Neural cell (in vitro differentiated cells): ENCODE measurements at regions not wholly inside any gene's neighbourhood (a gene's known extent, or its start where the extent isn't known, plus 50 kb on each side); places are given as distances from the start of the nearest gene placed in this dataset.
"Not testable (repeated sequence)": the region's sequence is repeated elsewhere in the genome, so short reads cannot be mapped to it uniquely, and the experiment has no call there.

ENCODE experiments used
- H2AFZ ChIP-seq: fragments of 200-600, 300-800 bp; sonication (generic), shearing (Covaris generic); 2 replicates; pipeline ENCODE4 v1.6.0; 2014; ENCODE audit warnings: low read depth, mild to moderate bottlenecking, antibody characterized with exemption, low read length, moderate library complexity
- H3F3A ChIP-seq: fragments of 200-600 bp; shearing (Covaris generic); 2 replicates; pipeline ENCODE4 v1.6.1; 2016; ENCODE audit warnings: mild to moderate bottlenecking, moderate library complexity, mixed read lengths, antibody characterized with exemption, low read length; ENCODE audit not compliant: insufficient read depth, poor library complexity, severe bottlenecking
- H3K27ac ChIP-seq: fragments of 200-600, 300-800 bp; sonication (generic), shearing (Covaris generic); 2 replicates; pipeline ENCODE4 v1.5.1; 2014; ENCODE audit warnings: mild to moderate bottlenecking, low read length, moderate library complexity
- H3K27me3 ChIP-seq: fragments of 300-800, 200-600 bp; sonication (generic), shearing (Covaris generic); 2 replicates; pipeline ENCODE4 v1.6.0; 2014; ENCODE audit warnings: mild to moderate bottlenecking, low read depth, low read length, moderate library complexity; ENCODE audit not compliant: insufficient read depth
- H3K36me3 ChIP-seq: fragments of 300-800, 200-600 bp; sonication (generic), shearing (Covaris generic); 2 replicates; pipeline ENCODE4 v1.5.1; 2014; ENCODE audit warnings: mild to moderate bottlenecking, antibody characterized with exemption, low read length, moderate library complexity; ENCODE audit not compliant: insufficient read depth
- H3K4me2 ChIP-seq: fragments of 300-800, 200-600 bp; sonication (generic), shearing (Covaris generic); 2 replicates; pipeline ENCODE4 v1.6.0; 2014; ENCODE audit warnings: mild to moderate bottlenecking, low read length
- H3K4me3 ChIP-seq: fragments of 300-800, 200-600 bp; sonication (generic), shearing (Covaris generic); 2 replicates; pipeline ENCODE4 v1.5.1; 2014; ENCODE audit warnings: mild to moderate bottlenecking, low read length, moderate library complexity
- H3K79me2 ChIP-seq: fragments of 200-600 bp; shearing (Covaris generic); replicated peaks from 2 replicates; pipeline ENCODE4 v1.6.0; 2014; ENCODE audit warnings: mild to moderate bottlenecking, low read length, moderate library complexity; ENCODE audit not compliant: insufficient read depth
- H3K9ac ChIP-seq: fragments of 300-800, 200-600 bp; sonication (generic), shearing (Covaris generic); 2 replicates; pipeline ENCODE4 v1.6.1; 2016; ENCODE audit warnings: mild to moderate bottlenecking, low read length, mixed read lengths
- H3K9me2 ChIP-seq: fragments of 200-600 bp; shearing (Covaris generic); 2 replicates; pipeline ENCODE4 v1.6.1; 2016; ENCODE audit warnings: mild to moderate bottlenecking, low read length, mixed read lengths; ENCODE audit not compliant: insufficient read depth
- H3K9me3 ChIP-seq: fragments of 200-600, 300-800 bp; sonication (generic), shearing (Covaris generic); 2 replicates; pipeline ENCODE4 v1.6.1; 2016; ENCODE audit warnings: mild to moderate bottlenecking, mixed run types, low read length, moderate library complexity, mixed read lengths
- H4K20me1 ChIP-seq: fragments of 200-600 bp; shearing (Covaris generic); 2 replicates; pipeline ENCODE4 v1.6.1; 2016; ENCODE audit warnings: mild to moderate bottlenecking, mixed run types; ENCODE audit not compliant: insufficient read depth
- EP300 ChIP-seq: fragments of 450-650 bp; conservative IDR thresholded peaks from 2 replicates; pipeline ENCODE4 v1.6.1; 2014; ENCODE audit warnings: antibody characterized with exemption, mild to moderate bottlenecking, moderate library complexity; ENCODE audit not compliant: poor library complexity, severe bottlenecking
- EZH2 ChIP-seq: fragments of 200-600, 300-800 bp; shearing (Covaris generic), sonication (generic); IDR thresholded peaks from 2 replicates; pipeline ENCODE4 v1.6.1; 2014; ENCODE audit warnings: antibody characterized with exemption, low read length, borderline replicate concordance, mild to moderate bottlenecking; ENCODE audit not compliant: insufficient read depth, poor library complexity, severe bottlenecking
- MXI1 ChIP-seq: fragments of 450-650 bp; conservative IDR thresholded peaks from 2 replicates; pipeline ENCODE4 v1.6.1; 2014; ENCODE audit warnings: antibody characterized with exemption, mild to moderate bottlenecking; ENCODE audit not compliant: poor library complexity, severe bottlenecking
- POLR2AphosphoS5 ChIP-seq: IDR thresholded peaks from 2 replicates; pipeline ENCODE4 v1.6.1; 2012
- RAD21 ChIP-seq: fragments of 450-650 bp; conservative IDR thresholded peaks from 2 replicates; pipeline ENCODE4 v1.6.1; 2014; ENCODE audit warnings: antibody characterized with exemption, mild to moderate bottlenecking, moderate library complexity
- SMC3 ChIP-seq: fragments of 450-650 bp; conservative IDR thresholded peaks from 2 replicates; pipeline ENCODE4 v1.6.1; 2014; ENCODE audit warnings: antibody characterized with exemption, mild to moderate bottlenecking, moderate library complexity; ENCODE audit not compliant: poor library complexity
- TAF1 ChIP-seq: IDR thresholded peaks from 2 replicates; pipeline ENCODE4 v1.6.1; 2012; ENCODE audit warnings: low read depth
- TF ChIP-seq, protein P1 (sequence below): IDR thresholded peaks from 2 replicates; pipeline ENCODE4 v1.6.1; 2012; ENCODE audit warnings: borderline replicate concordance
- TF ChIP-seq, protein P2 (sequence below): fragments of 450-650 bp; IDR thresholded peaks from 2 replicates; pipeline ENCODE4 v1.5.1; 2014; ENCODE audit warnings: antibody characterized with exemption, mild to moderate bottlenecking, moderate library complexity; ENCODE audit not compliant: poor library complexity, severe bottlenecking

DNA sequence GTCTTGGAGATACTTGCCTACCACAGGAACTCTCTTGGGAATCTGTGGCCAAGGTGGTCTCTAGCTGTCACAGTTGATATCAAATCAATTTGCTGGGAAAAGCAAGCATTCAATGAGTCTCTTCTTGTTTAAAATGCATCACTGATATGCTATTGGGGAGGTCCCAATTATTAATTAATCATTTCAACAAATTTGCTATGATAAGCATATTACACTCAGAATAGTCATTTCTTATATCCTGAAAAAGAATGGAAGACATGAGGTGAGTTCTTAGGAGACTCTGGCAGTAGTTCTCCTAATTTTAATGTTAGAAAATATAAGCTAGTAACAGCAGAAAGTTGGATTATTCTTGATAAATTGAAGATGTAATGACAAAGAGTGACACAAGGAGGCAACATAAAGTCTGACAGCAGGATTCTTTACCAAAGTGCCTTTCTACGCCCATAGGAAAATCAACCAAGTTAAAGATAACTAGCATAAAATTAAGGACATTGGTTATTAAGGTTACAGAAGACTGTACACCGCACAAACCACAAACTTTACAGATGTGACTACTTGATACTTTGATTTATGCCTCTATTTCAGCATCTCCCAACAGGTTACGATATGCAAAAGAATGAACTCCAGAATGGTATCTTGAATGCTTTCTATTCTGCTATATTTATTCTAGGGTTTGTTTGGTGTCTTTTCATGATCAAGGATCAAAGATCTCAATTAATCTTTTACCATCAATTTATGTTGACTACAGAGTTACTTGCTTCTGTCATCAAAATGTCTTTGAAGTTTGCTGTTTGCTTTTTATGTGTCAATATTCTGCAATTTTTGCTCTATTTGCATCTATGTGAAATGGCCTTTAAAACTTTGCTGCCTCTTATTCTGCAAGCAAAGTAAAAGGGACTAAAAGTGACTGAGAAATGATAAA is 349.6 kb upstream of the CLEC14A start:
- Histone ChIP-seq H3K27ac (no peak overlapping the region), H3K4me3 (no peak overlapping the region), H3K79me2 (no peaks in the 10 kb centered on the region), H3K27me3 (no peaks in the 10 kb centered on the region), H3K36me3 (no peaks in the 10 kb centered on the region), H3K4me2 (no peak overlapping the region), H2AFZ (no peak overlapping the region), H3K9me3 (no peaks in the 10 kb centered on the region), H3K9ac (no peak overlapping the region), H3K9me2 (no peaks in the 10 kb centered on the region), H4K20me1 (no peaks in the 10 kb centered on the region), H3F3A (no peaks in the 10 kb centered on the region)
- no peak for TF ChIP-seq MXI1
- TF ChIP-seq, protein P1, sequence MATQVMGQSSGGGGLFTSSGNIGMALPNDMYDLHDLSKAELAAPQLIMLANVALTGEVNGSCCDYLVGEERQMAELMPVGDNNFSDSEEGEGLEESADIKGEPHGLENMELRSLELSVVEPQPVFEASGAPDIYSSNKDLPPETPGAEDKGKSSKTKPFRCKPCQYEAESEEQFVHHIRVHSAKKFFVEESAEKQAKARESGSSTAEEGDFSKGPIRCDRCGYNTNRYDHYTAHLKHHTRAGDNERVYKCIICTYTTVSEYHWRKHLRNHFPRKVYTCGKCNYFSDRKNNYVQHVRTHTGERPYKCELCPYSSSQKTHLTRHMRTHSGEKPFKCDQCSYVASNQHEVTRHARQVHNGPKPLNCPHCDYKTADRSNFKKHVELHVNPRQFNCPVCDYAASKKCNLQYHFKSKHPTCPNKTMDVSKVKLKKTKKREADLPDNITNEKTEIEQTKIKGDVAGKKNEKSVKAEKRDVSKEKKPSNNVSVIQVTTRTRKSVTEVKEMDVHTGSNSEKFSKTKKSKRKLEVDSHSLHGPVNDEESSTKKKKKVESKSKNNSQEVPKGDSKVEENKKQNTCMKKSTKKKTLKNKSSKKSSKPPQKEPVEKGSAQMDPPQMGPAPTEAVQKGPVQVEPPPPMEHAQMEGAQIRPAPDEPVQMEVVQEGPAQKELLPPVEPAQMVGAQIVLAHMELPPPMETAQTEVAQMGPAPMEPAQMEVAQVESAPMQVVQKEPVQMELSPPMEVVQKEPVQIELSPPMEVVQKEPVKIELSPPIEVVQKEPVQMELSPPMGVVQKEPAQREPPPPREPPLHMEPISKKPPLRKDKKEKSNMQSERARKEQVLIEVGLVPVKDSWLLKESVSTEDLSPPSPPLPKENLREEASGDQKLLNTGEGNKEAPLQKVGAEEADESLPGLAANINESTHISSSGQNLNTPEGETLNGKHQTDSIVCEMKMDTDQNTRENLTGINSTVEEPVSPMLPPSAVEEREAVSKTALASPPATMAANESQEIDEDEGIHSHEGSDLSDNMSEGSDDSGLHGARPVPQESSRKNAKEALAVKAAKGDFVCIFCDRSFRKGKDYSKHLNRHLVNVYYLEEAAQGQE: no peak
- TF ChIP-seq EZH2: no peak
- no peak for TF ChIP-seq POLR2AphosphoS5
- no peak for TF ChIP-seq SMC3
- no peak for TF ChIP-seq TAF1
- TF ChIP-seq EP300: no peak
- TF ChIP-seq RAD21: no peak
- TF ChIP-seq, protein P2, sequence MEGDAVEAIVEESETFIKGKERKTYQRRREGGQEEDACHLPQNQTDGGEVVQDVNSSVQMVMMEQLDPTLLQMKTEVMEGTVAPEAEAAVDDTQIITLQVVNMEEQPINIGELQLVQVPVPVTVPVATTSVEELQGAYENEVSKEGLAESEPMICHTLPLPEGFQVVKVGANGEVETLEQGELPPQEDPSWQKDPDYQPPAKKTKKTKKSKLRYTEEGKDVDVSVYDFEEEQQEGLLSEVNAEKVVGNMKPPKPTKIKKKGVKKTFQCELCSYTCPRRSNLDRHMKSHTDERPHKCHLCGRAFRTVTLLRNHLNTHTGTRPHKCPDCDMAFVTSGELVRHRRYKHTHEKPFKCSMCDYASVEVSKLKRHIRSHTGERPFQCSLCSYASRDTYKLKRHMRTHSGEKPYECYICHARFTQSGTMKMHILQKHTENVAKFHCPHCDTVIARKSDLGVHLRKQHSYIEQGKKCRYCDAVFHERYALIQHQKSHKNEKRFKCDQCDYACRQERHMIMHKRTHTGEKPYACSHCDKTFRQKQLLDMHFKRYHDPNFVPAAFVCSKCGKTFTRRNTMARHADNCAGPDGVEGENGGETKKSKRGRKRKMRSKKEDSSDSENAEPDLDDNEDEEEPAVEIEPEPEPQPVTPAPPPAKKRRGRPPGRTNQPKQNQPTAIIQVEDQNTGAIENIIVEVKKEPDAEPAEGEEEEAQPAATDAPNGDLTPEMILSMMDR: no peak

DNA sequence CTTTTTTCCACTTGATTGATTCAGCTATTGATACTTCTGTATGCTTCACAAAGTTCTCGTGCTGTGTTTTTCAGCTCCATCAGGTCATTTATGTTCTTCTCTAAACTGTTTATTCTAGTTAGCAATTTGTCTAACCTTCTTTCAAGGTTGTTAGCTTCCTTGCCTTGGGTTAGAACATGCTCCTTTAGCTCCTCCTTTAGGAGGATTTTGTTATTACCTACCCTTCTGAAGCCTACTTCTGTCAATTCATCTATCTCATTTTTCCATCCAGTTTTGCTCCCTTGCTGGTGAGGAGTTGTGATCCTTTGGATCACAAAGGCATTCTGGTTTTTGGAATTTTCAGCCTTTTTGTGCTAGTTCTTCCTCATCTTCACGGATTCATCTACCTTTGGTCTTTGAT is 344.7 kb upstream of the CLEC14A start:
- not testable (repeated sequence) for H3K36me3 ChIP-seq

More for the DNA sequence above, 344.7 kb upstream of the CLEC14A start:
- not testable (repeated sequence) for H3F3A ChIP-seq, H3K79me2 ChIP-seq, H3K4me3 ChIP-seq, H3K27me3 ChIP-seq, H3K4me2 ChIP-seq, H3K27ac ChIP-seq, H2AFZ ChIP-seq, H4K20me1 ChIP-seq, H3K9me3 ChIP-seq, H3K9ac ChIP-seq, H3K9me2 ChIP-seq
